BE2C (cell line): ENCODE measurements at regions not wholly inside any gene's neighbourhood (a gene's known extent, or its start where the extent isn't known, plus 50 kb on each side); places are given as distances from the start of the nearest gene placed in this dataset.

ENCODE experiments used
- DNase-seq: peaks from one replicate; pipeline ENCODE4 v3.0.0-alpha.2; 2020
- H3K27me3 ChIP-seq: fragments of 250-450 bp; sonication (Bioruptor Pico); 2 replicates; pipeline ENCODE4 v1.5.1; 2020; ENCODE audit warnings: mild to moderate bottlenecking
- H3K36me3 ChIP-seq: fragments of 250-450 bp; sonication (Bioruptor Pico); 2 replicates; pipeline ENCODE4 v1.5.1; 2020; ENCODE audit warnings: mild to moderate bottlenecking
- H3K4me1 ChIP-seq: fragments of 250-450 bp; sonication (Bioruptor Pico); 2 replicates; pipeline ENCODE4 v1.5.1; 2020
- H3K4me3 ChIP-seq: 2 replicates; pipeline ENCODE4 v1.5.1; 2011; ENCODE audit warnings: low read depth, low read length
- H3K9me3 ChIP-seq: fragments of 250-450 bp; sonication (Bioruptor Pico); 2 replicates; pipeline ENCODE4 v1.5.1; 2020
- CTCF ChIP-seq: IDR thresholded peaks from 2 replicates; pipeline ENCODE4 v1.5.1; 2012; ENCODE audit warnings: mild to moderate bottlenecking, low read depth, low read length

GRCh38 chr11:37512156-37512780, 914.2 kb upstream of the RAG2 start:
- H3K9me3 ChIP-seq = no peaks in the 10 kb centered on the region
- no peaks in the 10 kb centered on the region for H3K27me3 ChIP-seq
- no peak for DNase-seq
- no peaks in the 10 kb centered on the region for H3K36me3 ChIP-seq
- no peak overlapping the region for H3K4me3 ChIP-seq
- TF ChIP-seq CTCF = no peak
- no peaks in the 10 kb centered on the region for H3K4me1 ChIP-seq

- no peaks in the 10 kb centered on the region for H3K4me1 ChIP-seq
- DNase-seq = no peak
- H3K9me3 ChIP-seq = no peaks in the 10 kb centered on the region
- H3K36me3 ChIP-seq = no peaks in the 10 kb centered on the region
- no peaks in the 10 kb centered on the region for H3K27me3 ChIP-seq
- TF ChIP-seq CTCF = no peak
- no peak overlapping the region for H3K4me3 ChIP-seq
Observed at GRCh38 chr11:37511425-37511933, 913.4 kb upstream of the RAG2 start.

DNA sequence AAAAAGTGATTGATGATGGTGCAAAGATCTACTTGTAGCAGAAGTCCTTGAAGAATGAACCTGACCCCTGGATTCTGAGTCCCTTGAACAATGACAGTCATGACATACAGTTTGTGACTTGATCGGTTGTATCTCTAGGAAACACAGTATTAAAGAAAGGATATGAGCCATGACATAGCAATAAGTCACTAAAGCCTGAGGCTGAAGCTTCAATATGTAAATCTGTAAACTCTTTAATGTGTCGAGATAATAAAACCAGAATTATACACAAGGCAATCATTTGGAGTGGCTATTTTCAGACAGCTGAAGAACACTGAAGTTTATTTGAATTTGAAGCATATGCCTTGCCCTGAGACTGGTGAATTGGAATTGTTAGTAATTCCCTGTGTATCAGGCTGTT, 911.5 kb upstream of the RAG2 start:
- Histone ChIP-seq H3K27me3 (no peaks in the 10 kb centered on the region), H3K4me3 (no peak overlapping the region), H3K9me3 (no peaks in the 10 kb centered on the region), H3K4me1 (no peaks in the 10 kb centered on the region), H3K36me3 (no peaks in the 10 kb centered on the region)
- DNase-seq = no peak
- TF ChIP-seq CTCF = no peak

GRCh38 chr11:37506531-37506930, 908.5 kb upstream of the RAG2 start:
- Histone ChIP-seq H3K9me3 (no peaks in the 10 kb centered on the region), H3K27me3 (no peaks in the 10 kb centered on the region), H3K36me3 (no peaks in the 10 kb centered on the region), H3K4me1 (no peaks in the 10 kb centered on the region), H3K4me3 (no peak overlapping the region)
- DNase-seq = no peak
- TF ChIP-seq CTCF = no peak

DNA sequence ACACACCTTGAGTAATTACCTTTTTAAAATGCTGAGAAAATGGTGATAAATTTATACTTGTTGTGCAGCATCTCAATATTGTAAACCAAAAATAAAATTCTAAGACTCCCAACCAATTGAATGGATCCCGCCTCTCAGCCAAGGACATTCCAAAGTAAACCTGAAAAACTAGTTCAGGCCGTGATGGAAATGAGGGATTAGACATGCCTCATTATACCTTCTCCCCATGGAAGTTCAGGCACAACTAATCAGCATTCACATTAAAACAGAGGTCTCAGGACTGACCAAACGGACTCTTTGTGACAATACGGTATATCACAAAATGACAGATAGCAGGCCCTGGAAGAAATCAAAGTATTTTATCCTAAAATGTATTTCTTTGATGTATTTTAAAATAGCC, 907.4 kb upstream of the RAG2 start:
- no peaks in the 10 kb centered on the region for H3K36me3 ChIP-seq
- H3K4me3 ChIP-seq = no peak overlapping the region
- H3K27me3 ChIP-seq = no peaks in the 10 kb centered on the region
- H3K9me3 ChIP-seq = no peaks in the 10 kb centered on the region
- no peaks in the 10 kb centered on the region for H3K4me1 ChIP-seq
- no peak for TF ChIP-seq CTCF
- DNase-seq = no peak

DNA sequence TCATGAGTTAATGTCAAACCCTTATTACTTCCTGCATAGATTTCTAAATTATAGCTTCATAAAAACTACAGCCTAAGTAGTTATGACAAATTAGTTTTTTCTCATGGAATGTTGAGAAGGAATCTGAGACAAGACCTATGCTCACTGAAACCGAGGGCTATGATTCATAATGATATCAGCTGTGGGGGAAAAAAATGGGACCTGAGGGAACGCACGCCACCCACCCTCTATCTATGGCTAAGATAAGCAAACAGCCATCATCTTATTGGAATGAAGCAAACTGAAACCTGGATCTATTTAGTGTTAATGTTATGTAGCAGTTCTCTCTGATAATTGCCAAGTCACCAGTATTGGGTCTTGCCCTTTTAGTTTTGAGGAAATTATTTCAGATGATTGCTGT, 906.9 kb upstream of the RAG2 start:
- Histone ChIP-seq H3K4me3 (no peak overlapping the region), H3K4me1 (no peaks in the 10 kb centered on the region), H3K9me3 (no peaks in the 10 kb centered on the region), H3K27me3 (no peaks in the 10 kb centered on the region), H3K36me3 (no peaks in the 10 kb centered on the region)
- DNase-seq = no peak
- TF ChIP-seq CTCF = no peak
